GM12878 (cell line): ENCODE measurements at regions not wholly inside any gene's neighbourhood (a gene's known extent, or its start where the extent isn't known, plus 50 kb on each side); places are given as distances from the start of the nearest gene placed in this dataset.

Experiments used
- ATAC-seq: fragments of 200-7000 bp; cut with Tn5 transposase; 3 replicates; pipeline ENCODE4 v1.9.1; 2020; ENCODE audit warnings: mild to moderate bottlenecking, moderate library complexity
- BruUV-seq: library from RNA; stranded (reverse); fragments of 400-500 nt; replicated peaks from 2 replicates; lab custom pipeline; 2021; lab: Mats Ljungman, UMichigan
- CTCF ChIA-PET: fragments of 300-600 bp; sonication (Branson Sonifier 250); formaldehyde crosslinking; extraction: SDS; loops from one replicate; lab custom pipeline; 2021; ENCODE audit warnings: inconsistent platforms; lab: Yijun Ruan, JAX
- POLR2A ChIA-PET: fragments of 350-600 bp; formaldehyde crosslinking; extraction: SDS; loops from one replicate; lab custom pipeline; 2021; ENCODE audit warnings: inconsistent platforms; lab: Charles Lee
- RAD21 ChIA-PET: fragments of 300-600 bp; sonication (Branson Sonifier 250); formaldehyde crosslinking; loops from one replicate; lab custom pipeline; 2023; ENCODE audit warnings: antibody characterized with exemption; ENCODE audit not compliant: unreplicated experiment; lab: Charles Lee
- SMC1A ChIA-PET: fragments of 300-600 bp; sonication (Branson Sonifier 250); formaldehyde crosslinking; loops from one replicate; lab custom pipeline; 2023; ENCODE audit not compliant: unreplicated experiment, uncharacterized antibody; lab: Charles Lee
- DNase-seq: peaks from one replicate; pipeline ENCODE4 v3.0.0-alpha.2; 2011; ENCODE audit warnings: low read depth, low spot score
- FAIRE-seq: peaks from 3 replicates; lab custom pipeline; 2011; peaks lifted over from hg19 to GRCh38; lab: Jason Lieb, UNC
- H2AFZ ChIP-seq: 2 replicates; pipeline ENCODE4 v1.6.0; 2011; ENCODE audit warnings: low read depth, low read length, control low read depth; ENCODE audit not compliant: control insufficient read depth
- H3K27ac ChIP-seq: 2 replicates; pipeline ENCODE4 v1.5.1; 2011; ENCODE audit warnings: control low read depth; ENCODE audit not compliant: control insufficient read depth, insufficient read depth
- H3K27me3 ChIP-seq, 2 experiments: replicated peaks in 1 of 2; 2 replicates each; pipeline versions ENCODE4 v1.6.0 to v1.6.1; 2011; ENCODE audit warnings: low read length in 1 of 2; ENCODE audit not compliant: control insufficient read depth in 2 of 2, insufficient read depth in 2 of 2
- H3K36me3 ChIP-seq, 2 experiments: 2 replicates each; pipeline ENCODE4 v1.5.1; 2011; ENCODE audit warnings: low read length in 1 of 2; ENCODE audit not compliant: control insufficient read depth in 2 of 2, insufficient read depth in 2 of 2
- H3K4me1 ChIP-seq: 2 replicates; pipeline ENCODE4 v1.6.1; 2011; ENCODE audit warnings: mild to moderate bottlenecking, low read length, moderate library complexity, mixed read lengths; ENCODE audit not compliant: control insufficient read depth, insufficient read depth
- H3K4me2 ChIP-seq: 2 replicates; pipeline ENCODE4 v1.6.0; 2011; ENCODE audit warnings: control low read depth; ENCODE audit not compliant: control insufficient read depth, insufficient read depth
- H3K4me3 ChIP-seq: fragments of 200-600 bp; sonication (generic); 2 replicates; pipeline ENCODE4 v1.5.1; 2016
- H3K79me2 ChIP-seq: 2 replicates; pipeline ENCODE4 v1.6.0; 2011; ENCODE audit warnings: low read length; ENCODE audit not compliant: control insufficient read depth, insufficient read depth
- H3K9ac ChIP-seq: 2 replicates; pipeline ENCODE4 v1.8.0; 2011; ENCODE audit warnings: low read length, control low read depth, mixed read lengths; ENCODE audit not compliant: control insufficient read depth, insufficient read depth
- H3K9me3 ChIP-seq: replicated peaks from 3 replicates; pipeline ENCODE4 v1.5.1; 2011; ENCODE audit warnings: mild to moderate bottlenecking, low read length; ENCODE audit not compliant: control insufficient read depth, insufficient read depth
- H4K20me1 ChIP-seq: 2 replicates; pipeline ENCODE4 v1.6.0; 2011; ENCODE audit not compliant: control insufficient read depth, insufficient read depth
- ATF7 ChIP-seq: fragments of 450-650 bp; IDR thresholded peaks from 2 replicates; pipeline ENCODE4 v1.6.1; 2016; ENCODE audit warnings: low read depth, mild to moderate bottlenecking
- BMI1 ChIP-seq: fragments of 450-650 bp; IDR thresholded peaks from 2 replicates; pipeline ENCODE4 v1.6.1; 2016; ENCODE audit warnings: mild to moderate bottlenecking, moderate library complexity, borderline replicate concordance
- BRCA1 ChIP-seq: IDR thresholded peaks from 2 replicates; pipeline ENCODE4 v1.6.1; 2011; ENCODE audit warnings: low read depth, low read length, improper control_type of control experiment
- EZH2 ChIP-seq: IDR thresholded peaks from 2 replicates; pipeline ENCODE4 v1.6.1; 2012; ENCODE audit warnings: low read depth, mild to moderate bottlenecking, control low read depth, inconsistent platforms, low read length, borderline replicate concordance; ENCODE audit not compliant: control insufficient read depth
- HDGF ChIP-seq: fragments of 450-650 bp; IDR thresholded peaks from 2 replicates; pipeline ENCODE4 v1.6.1; 2016; ENCODE audit warnings: antibody characterized with exemption
- JUND ChIP-seq: IDR thresholded peaks from 2 replicates; pipeline ENCODE4 v1.6.1; 2012; ENCODE audit warnings: low read depth, mild to moderate bottlenecking, low read length, improper control_type of control experiment, moderate library complexity
- MLLT1 ChIP-seq: fragments of 450-650 bp; IDR thresholded peaks from 2 replicates; pipeline ENCODE4 v1.6.1; 2016; ENCODE audit warnings: mild to moderate bottlenecking
- PML ChIP-seq: IDR thresholded peaks from 2 replicates; pipeline ENCODE4 v1.6.1; 2012; ENCODE audit warnings: low read length, inconsistent platforms
- RAD21 ChIP-seq: IDR thresholded peaks from 2 replicates; pipeline ENCODE4 v1.6.1; 2011; ENCODE audit warnings: mild to moderate bottlenecking, low read depth, low read length, moderate library complexity; ENCODE audit not compliant: insufficient read depth
- RCOR1 ChIP-seq: conservative IDR thresholded peaks from 2 replicates; pipeline ENCODE4 v1.6.1; 2012; ENCODE audit warnings: low read depth, low read length, improper control_type of control experiment
- RELB ChIP-seq: fragments of 450-650 bp; IDR thresholded peaks from 2 replicates; pipeline ENCODE4 v1.6.1; 2017; ENCODE audit warnings: low read depth, mild to moderate bottlenecking, moderate library complexity
- RFX5 ChIP-seq: IDR thresholded peaks from 2 replicates; pipeline ENCODE4 v1.6.1; 2011; ENCODE audit warnings: low read depth, low read length, improper control_type of control experiment
- SMAD1 ChIP-seq: fragments of 450-650 bp; IDR thresholded peaks from 2 replicates; pipeline ENCODE4 v1.6.1; 2018; ENCODE audit warnings: mild to moderate bottlenecking, low read depth; ENCODE audit not compliant: partially characterized antibody
- STAT1 ChIP-seq: fragments of 450-650 bp; conservative IDR thresholded peaks from 2 replicates; pipeline ENCODE4 v1.6.1; 2014; ENCODE audit warnings: antibody characterized with exemption, mild to moderate bottlenecking
- SUPT20H ChIP-seq: IDR thresholded peaks from 2 replicates; pipeline ENCODE4 v1.6.1; 2011; ENCODE audit warnings: low read depth, mild to moderate bottlenecking, low read length, moderate library complexity, borderline replicate concordance; ENCODE audit not compliant: control insufficient read depth
- USF1 ChIP-seq: IDR thresholded peaks from 2 replicates; pipeline ENCODE4 v1.6.1; 2011; ENCODE audit warnings: borderline replicate concordance, low read depth, mild to moderate bottlenecking, moderate library complexity, mixed read lengths, low read length; ENCODE audit not compliant: insufficient read depth; ENCODE audit errors: extremely low read length
- USF2 ChIP-seq: IDR thresholded peaks from 2 replicates; pipeline ENCODE4 v1.6.1; 2011; ENCODE audit warnings: low read depth, low read length, improper control_type of control experiment, borderline replicate concordance
- ZNF622 ChIP-seq: fragments of 450-650 bp; IDR thresholded peaks from 2 replicates; pipeline ENCODE4 v1.6.1; 2017; ENCODE audit warnings: mild to moderate bottlenecking, inconsistent platforms
- ZSCAN29 ChIP-seq: fragments of 450-650 bp; IDR thresholded peaks from 2 replicates; pipeline ENCODE4 v1.6.1; 2017; ENCODE audit warnings: mild to moderate bottlenecking, moderate library complexity
- WGBS: methylation state at CpG from one replicate; pipeline ENCODE4 v1.1.6; 2016; ENCODE audit warnings: low lambda C conversion rate; ENCODE audit not compliant: insufficient replicate concordance, insufficient coverage; ENCODE audit errors: missing lambda C conversion rate; 5-methylcytosine and 5-hydroxymethylcytosine counted together
- in situ Hi-C: fragments of 300-500 bp; cut with MboI; formaldehyde crosslinking; loops from 9 replicates; pipeline ENCODE4 v1.14.3; 2018; ENCODE audit warnings: mixed read lengths
- intact Hi-C: fragments of 100-400 bp; cut with micrococcal nuclease; formaldehyde crosslinking; loops from one replicate; pipeline ENCODE4 v1.14.2; 2022; ENCODE audit not compliant: unreplicated experiment

GRCh38 chr10:123361832-123362231, 207.6 kb downstream of the BUB3 start:
- Histone ChIP-seq H4K20me1 (no peaks in the 10 kb centered on the region), H3K27ac (no peak overlapping the region), H3K9me3 (no peaks in the 10 kb centered on the region; the same call in 2 of the 3 replicates), H3K79me2 (no peaks in the 10 kb centered on the region), H3K36me3 (no peaks in the 10 kb centered on the region), H3K27me3 (no peaks in the 10 kb centered on the region), H3K4me3 (no peak overlapping the region), H3K4me2 (no peak overlapping the region), H2AFZ (no peak overlapping the region), H3K4me1 (peaks cover 9% of the 10 kb centered on the region), H3K9ac (no peak overlapping the region)
- no peak for DNase-seq
- ATAC-seq, result no peak
- WGBS, result 89% methylated on average over 5 of the region's 5 CpGs
- no peak for FAIRE-seq
- RAD21 ChIA-PET, result no interaction called here
- intact Hi-C loops, result no loop called here
- CTCF ChIA-PET, result interaction anchor here (1.0 kb wide), 1 partner anchor 111 kb away, joined by 3 read pairs; no protein-coding TSS in a partner anchor
- BruUV-seq, result no TSS peak
- in situ Hi-C loops, result no loop called here
- POLR2A ChIA-PET, result no interaction called here
- no peak for TF ChIP-seq SMAD1
- no peak for TF ChIP-seq ZSCAN29
- TF ChIP-seq USF1, result no peak
- no peak for TF ChIP-seq RCOR1
- no peak for TF ChIP-seq MLLT1
- no peak for TF ChIP-seq EZH2
- no peak for TF ChIP-seq ZNF622
- TF ChIP-seq BRCA1, result no peak
- no peak for TF ChIP-seq HDGF
- no peak for TF ChIP-seq RELB
- no peak for TF ChIP-seq RAD21
- no peak for TF ChIP-seq SUPT20H
- TF ChIP-seq PML, result no peak
- TF ChIP-seq USF2, result no peak
- TF ChIP-seq JUND, result no peak
- TF ChIP-seq BMI1, result no peak
- TF ChIP-seq STAT1, result no peak
- TF ChIP-seq ATF7, result no peak
- no peak for TF ChIP-seq RFX5
- TF ChIP-seq, all 136 proteins: peak for 0
- SMC1A ChIA-PET, result no interaction called here
